Ovary (tissue), 3 donors: ENCODE measurements at regions not wholly inside any gene's neighbourhood (a gene's known extent, or its start where the extent isn't known, plus 50 kb on each side); places are given as distances from the start of the nearest gene placed in this dataset.

Experiments used
- CTCF ChIP-seq, 3 donors: fragments of 450-650 bp in 2 of 3; fragments of 200-600 bp in 1 of 3; IDR thresholded peaks; one replicate each; pipeline versions ENCODE4 v1.5.1 to v1.8.0; 2016 to 2022; ENCODE audit warnings: antibody characterized with exemption in 3 of 3, mild to moderate bottlenecking in 1 of 3
- EP300 ChIP-seq: sonication (generic); formaldehyde crosslinking; IDR thresholded peaks from one replicate; pipeline ENCODE4 v1.6.1; 2017; ENCODE audit warnings: antibody characterized with exemption
- donor health status: DM: no; HTN: no; CAD: no.

GRCh38 chr4:164508771-164509170 lies 245.2 kb upstream of the SMIM31 start:
- TF ChIP-seq CTCF (IDR thresholded peaks at IDR 0.05) (no peak), EP300 (no peak)
